ENCODE measurements at regions not wholly inside any gene's neighbourhood (a gene's known extent, or its start where the extent isn't known, plus 50 kb on each side); places are given as distances from the start of the nearest gene placed in this dataset.

DNA sequence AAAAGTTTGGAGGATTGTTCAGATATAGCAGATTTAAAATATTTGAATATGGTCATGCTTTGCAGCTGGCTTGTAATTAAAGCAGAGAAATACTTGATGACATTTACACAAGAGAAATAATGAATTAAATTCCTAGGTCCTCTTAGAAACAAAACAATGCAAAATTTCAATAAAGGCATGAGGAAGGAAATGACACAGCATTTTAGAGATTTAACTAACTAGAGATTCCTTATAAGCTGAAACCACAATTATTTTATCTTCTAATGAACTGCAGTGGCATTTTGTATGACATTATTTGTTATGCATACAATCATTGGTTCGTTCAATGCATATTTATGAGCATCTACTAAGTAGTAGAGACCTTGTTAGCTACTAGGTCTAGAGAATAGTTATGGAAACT is 490.9 kb downstream of the ZWINT start:
- TF ChIP-seq, protein P1, sequence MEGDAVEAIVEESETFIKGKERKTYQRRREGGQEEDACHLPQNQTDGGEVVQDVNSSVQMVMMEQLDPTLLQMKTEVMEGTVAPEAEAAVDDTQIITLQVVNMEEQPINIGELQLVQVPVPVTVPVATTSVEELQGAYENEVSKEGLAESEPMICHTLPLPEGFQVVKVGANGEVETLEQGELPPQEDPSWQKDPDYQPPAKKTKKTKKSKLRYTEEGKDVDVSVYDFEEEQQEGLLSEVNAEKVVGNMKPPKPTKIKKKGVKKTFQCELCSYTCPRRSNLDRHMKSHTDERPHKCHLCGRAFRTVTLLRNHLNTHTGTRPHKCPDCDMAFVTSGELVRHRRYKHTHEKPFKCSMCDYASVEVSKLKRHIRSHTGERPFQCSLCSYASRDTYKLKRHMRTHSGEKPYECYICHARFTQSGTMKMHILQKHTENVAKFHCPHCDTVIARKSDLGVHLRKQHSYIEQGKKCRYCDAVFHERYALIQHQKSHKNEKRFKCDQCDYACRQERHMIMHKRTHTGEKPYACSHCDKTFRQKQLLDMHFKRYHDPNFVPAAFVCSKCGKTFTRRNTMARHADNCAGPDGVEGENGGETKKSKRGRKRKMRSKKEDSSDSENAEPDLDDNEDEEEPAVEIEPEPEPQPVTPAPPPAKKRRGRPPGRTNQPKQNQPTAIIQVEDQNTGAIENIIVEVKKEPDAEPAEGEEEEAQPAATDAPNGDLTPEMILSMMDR (conservative IDR thresholded peaks at IDR 0.05), result no peak
- TF ChIP-seq ZFX (IDR thresholded peaks at IDR 0.05), result no peak

All from C4-2B (cell line).